HCT116 (cell line): ENCODE measurements at regions not wholly inside any gene's neighbourhood (a gene's known extent, or its start where the extent isn't known, plus 50 kb on each side); places are given as distances from the start of the nearest gene placed in this dataset.

Source experiments
- CTCF ChIP-seq, 3 experiments: fragments of 200-600 bp in 1 of 3; sonication (generic) in 1 of 3; IDR thresholded peaks in 2 of 3; conservative IDR thresholded peaks in 1 of 3; 2 replicates each; pipeline ENCODE4 v1.5.1; 2012 to 2017; ENCODE audit warnings: low read depth in 2 of 3, low read length in 2 of 3, antibody characterized with exemption in 1 of 3, borderline replicate concordance in 1 of 3, control low read depth in 1 of 3, mild to moderate bottlenecking in 1 of 3, mixed read lengths in 1 of 3, mixed run types in 1 of 3, moderate library complexity in 1 of 3; ENCODE audit not compliant: insufficient read depth in 1 of 3
- EZH2 ChIP-seq: fragments of 200-600 bp; sonication (generic); IDR thresholded peaks from 2 replicates; pipeline ENCODE4 v1.6.1; 2017; ENCODE audit warnings: antibody characterized with exemption, mixed run types
- FOSL1 ChIP-seq: IDR thresholded peaks from 2 replicates; pipeline ENCODE4 v1.6.1; 2012; ENCODE audit warnings: low read depth
- POLR2A ChIP-seq: IDR thresholded peaks from 2 replicates; pipeline ENCODE4 v1.7.0; 2011; ENCODE audit warnings: borderline replicate concordance; ENCODE audit not compliant: insufficient read depth, insufficient read length; ENCODE audit errors: extremely low read depth
- POLR2AphosphoS5 ChIP-seq: IDR thresholded peaks from 2 replicates; pipeline ENCODE4 v1.6.1; 2011; ENCODE audit warnings: mild to moderate bottlenecking, low read depth, low read length, moderate library complexity
- RAD21 ChIP-seq: IDR thresholded peaks from 2 replicates; pipeline ENCODE4 v1.6.1; 2012; ENCODE audit warnings: low read depth, mild to moderate bottlenecking
- TCF7L2 ChIP-seq: IDR thresholded peaks from 2 replicates; pipeline ENCODE4 v1.7.0; 2011; ENCODE audit warnings: borderline replicate concordance, inconsistent platforms; ENCODE audit not compliant: insufficient read depth, insufficient read length; ENCODE audit errors: extremely low read depth
- ZBTB33 ChIP-seq: IDR thresholded peaks from 2 replicates; pipeline ENCODE4 v1.6.1; 2011; ENCODE audit warnings: mild to moderate bottlenecking, low read length, moderate library complexity; ENCODE audit not compliant: insufficient replicate concordance; ENCODE audit errors: extremely low read depth

GRCh38 chr5:158026304-158027031 is 167.5 kb upstream of the CLINT1 start:
- no peak for TF ChIP-seq RAD21
- TF ChIP-seq POLR2AphosphoS5, result no peak
- no peak for TF ChIP-seq POLR2A
- no peak for TF ChIP-seq CTCF (IDR thresholded peaks at IDR 0.05 in 2 of 3, conservative IDR thresholded peaks at IDR 0.05 in 1 of 3; ENCODE audit: borderline replicate concordance in 1 of 3, insufficient read depth in 1 of 3, low read depth in 2 of 3, low read length in 2 of 3)
- TF ChIP-seq ZBTB33, result no peak
- no peak for TF ChIP-seq EZH2
- TF ChIP-seq FOSL1, result no peak
- TF ChIP-seq TCF7L2, result no peak
